GM18511 (cell line): ENCODE measurements at regions not wholly inside any gene's neighbourhood (a gene's known extent, or its start where the extent isn't known, plus 50 kb on each side); places are given as distances from the start of the nearest gene placed in this dataset.
A peak's percentile ranks its signal among the peaks of the same experiment; 100 is the strongest.
"Not testable (repeated sequence)": the region's sequence is repeated elsewhere in the genome, so short reads cannot be mapped to it uniquely, and the experiment has no call there.

Experiments
- ATAC-seq: cut with Tn5 transposase; IDR thresholded peaks from one replicate; pipeline ENCODE4 v1.9.1; 2021; ENCODE audit warnings: mild to moderate bottlenecking, moderate library complexity; ENCODE audit not compliant: unreplicated experiment

DNA sequence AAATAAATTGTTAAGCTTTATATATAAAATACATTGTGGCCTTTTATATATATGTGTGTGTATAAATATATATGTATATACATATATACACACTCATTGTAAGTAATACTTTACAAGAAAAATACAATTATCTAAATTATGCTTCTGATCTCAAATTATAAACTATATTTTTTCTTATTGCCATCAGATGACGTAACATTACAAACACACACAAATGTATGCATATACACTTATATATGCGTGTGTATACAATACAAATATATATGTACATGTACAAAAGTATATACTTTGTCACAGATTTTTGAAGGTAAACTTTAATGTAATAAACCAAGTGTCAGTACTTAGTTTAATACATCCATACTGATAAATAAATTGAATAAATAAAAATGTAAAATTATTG lies 278.9 kb upstream of the LMO3 start:
- no peak for ATAC-seq

DNA sequence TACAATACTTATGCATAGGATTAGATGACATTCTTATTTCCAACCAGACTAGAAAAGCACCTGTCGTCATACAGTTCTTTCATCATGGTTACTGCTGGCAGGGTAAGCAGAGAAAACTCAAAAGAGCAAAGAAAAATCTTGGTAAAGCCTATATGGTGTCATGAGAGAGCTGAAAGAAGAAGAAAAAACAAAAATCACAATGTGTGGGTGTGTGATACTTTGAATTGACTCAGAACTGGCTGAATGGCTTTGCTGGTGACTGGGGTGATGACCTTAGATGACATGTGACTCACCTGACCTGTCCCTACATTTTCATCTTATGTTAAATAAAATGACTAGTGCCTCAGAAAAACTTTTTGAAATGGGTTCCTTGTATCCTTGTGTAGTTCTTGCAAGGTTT lies 278.1 kb upstream of the LMO3 start:
- peak; percentile 86 for ATAC-seq

DNA sequence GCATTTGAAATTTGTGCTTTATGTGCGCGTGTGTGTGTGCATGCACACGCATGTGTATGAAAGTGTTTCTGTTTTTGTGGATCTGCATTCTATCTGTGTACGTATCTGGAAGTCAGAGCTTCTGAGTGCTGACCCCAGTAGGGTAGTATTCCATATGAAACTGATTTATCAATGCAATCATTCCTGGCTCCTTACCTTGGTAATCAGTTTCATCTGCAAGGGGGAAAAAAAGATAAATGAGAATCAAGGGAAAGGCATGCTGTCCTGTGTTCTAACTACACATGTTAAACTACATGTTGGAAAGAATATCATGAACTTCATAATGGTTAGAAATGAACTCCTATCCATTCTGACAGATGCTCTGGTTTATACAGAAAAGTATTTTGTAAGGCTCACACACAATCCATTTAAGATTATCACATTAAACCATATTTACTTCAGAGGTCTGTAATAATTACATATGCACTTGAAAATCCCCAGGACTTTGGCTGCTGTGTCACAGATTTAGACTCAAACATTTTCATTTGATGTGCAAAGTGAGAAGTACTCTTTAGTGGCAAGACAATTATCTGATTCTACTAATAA lies 276.1 kb upstream of the LMO3 start:
- no peak for ATAC-seq

DNA sequence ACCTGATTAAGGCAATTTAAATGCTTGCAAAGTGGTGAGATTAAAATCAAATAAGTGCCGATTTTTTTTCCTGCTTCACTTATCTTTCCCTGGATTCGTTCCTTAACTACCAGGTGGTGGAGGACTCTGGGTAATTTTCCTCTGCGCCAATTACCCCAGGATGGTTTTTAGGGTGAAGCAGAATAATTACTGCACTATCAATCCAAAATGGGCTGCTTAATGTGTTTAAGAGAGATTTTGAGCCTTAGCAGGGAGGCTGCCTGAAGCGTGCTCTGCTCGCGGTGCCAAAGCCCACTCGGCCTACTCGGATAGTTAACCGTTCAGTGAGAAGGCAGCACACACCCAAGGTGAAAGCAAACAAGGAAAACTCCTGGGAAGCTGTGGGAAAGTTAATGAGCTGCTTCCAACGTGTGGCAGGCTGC lies 274.9 kb upstream of the LMO3 start:
- ATAC-seq, result no peak

DNA sequence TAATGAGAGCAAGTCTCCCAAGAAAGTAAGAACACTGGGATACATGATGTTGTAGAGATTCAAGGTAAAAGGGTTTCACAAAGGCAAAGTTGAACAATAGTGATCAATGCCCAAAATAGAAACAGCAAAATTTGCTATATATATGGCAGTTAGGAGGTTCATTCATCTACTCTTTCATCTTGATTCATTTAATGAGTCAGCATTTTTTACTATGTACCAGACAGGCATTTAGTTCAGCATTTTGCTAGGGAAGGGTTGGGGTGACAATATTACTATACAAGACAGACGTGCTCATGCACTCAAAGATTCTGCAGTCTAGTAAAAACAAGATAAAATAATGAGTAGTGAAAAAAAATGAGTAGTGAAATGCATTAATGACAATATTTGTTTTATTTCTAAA lies 264.9 kb upstream of the LMO3 start:
- ATAC-seq, result no peak

DNA sequence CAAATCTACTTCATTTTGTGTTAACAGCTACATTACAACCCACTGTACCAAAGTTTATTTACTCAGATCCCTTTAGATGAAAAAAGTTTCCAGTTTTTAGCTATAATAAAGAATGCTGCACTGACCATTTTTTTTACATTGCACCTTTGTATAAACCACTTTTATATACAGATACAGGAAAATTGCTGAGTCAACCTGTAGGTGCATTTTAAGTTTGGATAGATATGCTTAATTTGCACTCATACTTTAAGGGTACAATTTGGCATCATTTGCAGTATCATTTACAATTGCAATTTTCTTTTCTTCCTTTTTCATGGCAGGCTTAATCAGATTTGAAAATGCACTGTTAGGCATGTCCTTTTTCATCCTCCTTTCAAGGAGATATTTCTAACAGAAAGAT lies 257.8 kb upstream of the LMO3 start:
- ATAC-seq, result no peak

DNA sequence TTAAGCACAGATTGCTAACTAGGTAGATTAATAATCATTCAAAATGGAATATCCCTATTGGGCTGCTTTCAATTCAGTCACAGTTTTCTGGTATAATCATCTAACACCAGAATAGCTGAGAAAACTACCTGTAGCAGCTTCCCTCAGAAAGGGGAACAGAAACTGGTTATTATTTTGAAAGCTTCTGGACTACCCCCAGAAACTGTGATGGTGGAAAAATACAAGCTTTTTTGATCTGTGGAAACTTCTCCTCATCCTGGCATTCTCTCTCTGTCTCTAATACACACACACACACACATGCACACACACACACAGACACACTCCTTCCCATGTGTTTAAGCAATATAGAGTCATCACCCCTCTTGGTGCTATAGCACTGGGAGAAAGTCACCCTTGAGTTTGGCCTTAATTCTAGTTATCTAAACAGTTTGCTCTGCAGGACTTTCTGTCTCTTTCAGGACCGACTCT lies 251.5 kb upstream of the LMO3 start:
- ATAC-seq, result peak; percentile 97

DNA sequence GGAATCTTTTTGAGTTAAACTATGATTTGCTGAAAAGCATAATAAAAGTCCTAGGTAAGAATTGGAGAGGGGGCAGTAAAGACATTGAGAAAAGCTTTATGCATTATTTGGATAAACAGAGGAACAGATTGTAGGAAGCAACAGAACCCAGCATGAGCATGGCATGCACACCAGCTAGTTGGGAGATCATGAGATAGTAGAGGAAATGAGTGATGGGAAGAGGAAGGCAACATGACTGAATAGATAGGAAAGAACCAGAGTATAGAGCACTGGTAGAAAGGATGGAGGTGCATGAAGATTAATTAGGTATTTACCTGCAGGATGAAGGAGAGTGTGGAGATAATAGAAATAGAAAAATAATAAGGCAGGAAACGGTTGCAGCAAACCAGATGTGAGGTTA lies 248.5 kb upstream of the LMO3 start:
- no peak for ATAC-seq

DNA sequence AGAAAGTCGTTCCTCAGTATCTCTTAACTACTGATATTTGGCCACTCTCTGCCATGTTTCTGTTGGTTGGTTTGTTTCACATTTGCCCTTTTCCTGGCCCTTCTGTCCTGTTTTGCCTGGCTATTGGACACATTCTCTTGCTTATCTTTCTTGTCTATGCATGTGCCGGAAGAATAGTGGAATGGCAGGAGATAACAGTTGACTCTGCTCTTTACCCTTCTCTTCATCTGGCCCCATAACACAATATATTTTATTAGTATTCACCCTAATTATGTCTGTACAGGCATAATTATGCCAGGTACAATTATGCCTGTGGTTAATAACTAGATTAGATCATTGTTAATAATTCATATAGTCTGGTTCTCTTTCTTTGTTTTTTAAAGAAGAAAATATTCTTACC lies 243.5 kb upstream of the LMO3 start:
- no peak for ATAC-seq

DNA sequence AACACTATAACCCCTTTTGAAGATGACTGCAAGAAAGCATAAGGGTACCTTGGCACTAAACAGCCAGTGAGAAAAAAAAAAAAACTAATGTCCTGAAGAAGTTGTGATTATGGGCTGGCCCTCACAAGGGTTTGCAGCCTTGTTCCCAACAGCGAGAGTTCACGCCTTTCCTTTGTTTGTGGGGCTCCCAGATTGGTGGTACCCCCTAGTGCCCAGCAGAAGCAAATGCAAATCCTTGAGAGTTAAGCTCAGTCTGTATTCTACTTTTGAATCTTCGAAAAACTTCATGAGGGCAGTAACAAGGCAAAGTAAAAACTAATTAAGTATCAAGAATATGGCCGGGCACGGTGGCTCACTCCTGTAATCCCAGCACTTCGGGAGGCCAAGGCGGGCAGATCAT lies 238.9 kb upstream of the LMO3 start:
- ATAC-seq, result no peak

DNA sequence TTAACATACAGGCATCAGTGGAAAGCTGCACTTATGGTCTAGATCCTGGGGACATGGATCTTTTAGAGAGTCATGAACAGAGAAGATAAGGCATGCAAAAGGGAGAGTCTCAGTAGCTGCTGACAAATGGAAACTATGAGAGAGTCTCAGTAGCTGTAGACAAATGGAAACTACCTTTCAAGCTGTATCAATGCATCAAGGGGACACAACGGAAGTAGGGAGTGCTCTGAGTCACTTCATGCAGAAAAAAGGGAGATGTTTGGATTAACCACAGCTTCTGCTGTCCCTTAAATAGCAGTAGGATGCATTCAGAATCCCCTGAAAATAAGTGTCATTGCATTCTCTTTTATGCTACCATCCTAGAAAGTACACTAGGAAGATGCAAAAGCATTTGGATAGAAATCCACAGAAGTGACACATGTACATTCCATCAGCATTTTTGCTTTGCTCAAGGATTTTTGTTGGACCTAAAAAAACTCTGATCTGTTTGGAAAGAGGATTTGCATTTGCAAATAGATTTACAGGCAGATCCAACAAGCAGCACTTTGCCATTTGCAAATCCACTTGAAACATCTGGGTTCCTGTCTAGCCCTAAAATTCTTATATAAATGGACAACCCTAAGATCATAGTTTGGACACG lies 227.5 kb upstream of the LMO3 start:
- ATAC-seq, result peak; percentile 97

DNA sequence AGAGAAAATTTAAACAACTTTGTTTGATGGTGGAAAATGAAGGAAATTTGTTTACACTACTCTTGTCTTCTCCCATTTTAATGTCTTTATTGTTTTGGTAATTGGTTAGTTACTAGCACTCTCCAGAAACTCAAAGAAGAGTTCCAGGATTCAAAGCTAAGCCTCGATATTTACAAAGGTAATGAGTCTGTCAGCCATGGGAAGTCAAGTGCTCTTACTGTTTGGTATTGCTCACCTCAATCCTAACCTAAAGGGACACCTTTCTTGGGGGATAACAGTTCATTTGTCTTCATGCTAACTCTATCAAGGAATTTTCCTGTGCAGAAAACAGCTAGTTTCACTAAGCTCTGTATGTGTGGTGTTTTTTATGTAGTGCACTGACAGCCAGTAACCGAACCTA lies 222.9 kb upstream of the LMO3 start:
- ATAC-seq, result no peak

DNA sequence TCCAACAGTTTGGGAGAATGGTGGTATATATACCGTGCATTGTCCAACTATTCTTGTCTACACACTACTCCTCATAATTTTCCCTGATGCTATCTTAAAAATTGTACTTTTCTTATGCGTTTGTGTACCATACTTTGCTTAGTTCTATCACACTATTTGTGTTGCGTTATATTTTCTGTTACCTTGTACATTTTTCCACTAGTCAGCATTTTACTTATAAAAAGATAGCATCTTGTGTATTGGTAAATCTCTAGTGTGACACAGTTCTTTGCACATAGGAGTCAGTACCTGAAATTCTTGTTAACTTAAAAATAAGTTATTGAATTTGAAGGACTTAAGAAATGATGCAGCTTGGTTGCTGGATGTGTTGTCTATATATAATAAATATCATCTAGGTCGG lies 201.8 kb upstream of the LMO3 start:
- no peak for ATAC-seq

DNA sequence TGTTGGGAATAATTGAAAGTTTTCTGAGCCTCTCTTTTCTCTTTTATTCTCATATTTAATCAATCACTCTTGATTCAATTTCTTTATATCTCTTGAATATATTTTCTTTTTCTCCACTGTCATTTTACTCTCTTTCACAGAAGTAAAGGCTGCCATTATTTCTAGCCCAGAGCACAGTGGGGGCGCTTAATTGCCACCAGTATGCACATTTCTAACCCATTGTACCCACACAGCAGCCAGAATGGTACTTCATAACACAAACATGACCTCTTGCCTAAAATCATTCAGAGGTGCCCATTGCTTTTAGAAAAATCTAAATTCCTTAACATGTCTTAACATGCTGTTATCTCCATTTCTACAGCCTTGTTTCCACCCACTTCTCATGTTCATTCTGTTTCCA lies 190.2 kb upstream of the LMO3 start:
- no peak for ATAC-seq

DNA sequence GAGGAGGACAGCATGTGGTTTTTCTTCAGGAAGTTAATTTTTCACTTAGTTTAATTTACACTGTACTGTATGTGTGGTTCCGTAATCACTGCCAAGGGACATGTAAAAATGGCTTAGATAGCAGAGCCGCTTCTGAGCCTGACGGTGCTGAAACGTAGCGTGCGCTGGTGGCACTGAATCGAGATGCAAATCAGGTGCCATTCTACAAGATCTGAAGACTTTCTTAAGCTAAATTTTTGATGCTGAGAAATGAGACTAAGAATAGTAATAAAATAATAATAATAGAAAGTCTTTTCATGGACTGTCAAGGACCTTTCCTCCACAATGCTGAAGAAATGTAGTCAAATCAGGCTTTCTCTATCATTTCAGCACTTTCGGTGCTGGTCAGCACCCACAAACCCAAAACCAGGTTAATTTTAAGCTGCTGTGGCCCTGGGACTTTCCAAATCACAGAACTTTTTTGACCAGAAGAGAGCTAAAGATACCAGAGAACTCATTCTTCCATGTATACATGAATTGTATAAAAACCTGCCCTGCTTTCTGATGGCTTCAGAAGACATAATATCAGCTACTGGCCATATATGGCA lies 183.3 kb upstream of the LMO3 start:
- peak; percentile 83 for ATAC-seq

DNA sequence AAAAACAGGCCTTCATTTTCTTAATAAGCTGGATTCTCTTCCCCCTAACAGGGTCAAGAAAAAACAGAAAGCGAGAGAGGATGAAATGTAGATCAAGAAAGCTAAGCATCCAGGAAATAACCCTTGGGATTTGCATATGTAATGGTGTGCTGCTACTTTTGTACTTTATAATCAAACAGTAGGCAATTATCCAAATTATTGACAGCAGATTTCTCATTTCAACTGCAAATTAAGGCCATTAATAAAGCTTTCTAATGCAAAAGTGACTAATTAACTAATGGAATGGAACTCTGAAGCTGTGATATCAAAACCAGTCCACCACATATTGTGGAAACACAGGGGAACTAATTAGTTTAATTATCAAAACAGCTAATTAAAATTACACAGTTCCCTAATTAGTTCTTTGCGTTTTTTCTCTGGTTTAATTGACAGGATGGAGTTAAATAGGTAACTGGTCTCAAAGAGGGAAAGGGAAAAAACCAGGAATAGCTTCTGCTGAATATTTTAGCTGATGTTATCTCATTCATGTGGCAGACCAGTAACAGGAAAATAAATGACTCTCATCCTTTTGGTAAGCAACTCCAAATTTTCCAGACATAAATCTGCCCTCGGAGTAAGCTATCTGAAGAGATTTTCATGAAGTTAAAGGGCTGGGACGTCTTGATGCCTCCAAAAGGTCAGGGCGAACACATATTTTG lies 182.7 kb upstream of the LMO3 start:
- no peak for ATAC-seq

DNA sequence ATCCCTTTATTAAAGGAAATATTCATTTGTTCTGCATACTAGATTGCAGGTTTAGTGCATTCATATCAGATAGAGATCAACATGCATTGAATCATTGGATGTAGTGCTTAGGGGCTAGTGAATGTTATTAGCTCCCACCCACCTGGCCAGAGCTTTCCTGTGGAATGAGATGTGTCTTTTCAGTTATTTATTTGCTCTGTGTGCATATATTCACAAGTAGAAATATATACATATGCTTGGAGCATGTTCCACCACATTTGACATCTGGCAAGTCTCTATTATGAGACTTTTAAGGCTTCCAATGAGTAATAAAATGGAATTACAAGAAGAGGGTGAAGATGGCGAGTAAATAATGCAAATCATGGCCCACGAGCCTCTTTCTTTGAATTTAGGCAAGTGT lies 180.0 kb upstream of the LMO3 start:
- no peak for ATAC-seq

DNA sequence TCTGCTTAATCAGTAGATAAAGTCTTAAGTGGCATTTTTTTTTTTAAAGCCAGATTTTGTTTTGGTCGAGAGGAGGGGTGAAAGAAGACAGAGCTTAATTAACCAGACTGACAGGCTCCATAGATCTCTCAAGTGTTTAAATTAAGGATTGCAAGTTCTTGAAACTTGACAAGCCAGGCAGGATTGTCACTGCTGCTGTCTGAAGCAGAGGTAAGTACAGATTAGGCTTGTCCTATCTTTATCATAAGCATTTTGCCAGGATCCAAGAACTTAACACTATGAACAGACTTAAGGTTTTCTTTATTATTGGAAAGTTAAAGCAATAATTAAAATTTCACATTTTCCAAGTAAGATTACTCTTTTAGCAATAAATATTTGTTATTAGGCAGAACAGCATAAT lies 179.6 kb upstream of the LMO3 start:
- no peak for ATAC-seq

DNA sequence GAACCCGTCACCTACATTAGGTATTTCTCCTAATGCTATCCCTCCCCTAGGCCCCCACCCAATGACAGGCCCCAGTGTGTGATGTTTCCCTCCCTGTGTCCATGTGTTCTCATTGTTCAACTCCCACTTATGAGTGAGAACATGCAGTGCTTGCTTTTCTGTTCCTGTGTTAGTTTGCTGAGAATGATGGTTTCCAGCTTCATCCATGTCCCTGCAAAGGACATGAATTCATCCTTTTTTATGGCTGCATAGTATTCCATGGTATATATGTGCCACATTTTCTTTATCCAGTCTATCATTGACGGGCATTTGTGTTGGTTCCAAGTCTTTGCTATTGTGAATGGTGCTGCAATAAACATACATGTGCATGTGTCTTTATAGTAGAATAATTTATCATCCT lies 163.2 kb upstream of the LMO3 start:
- ATAC-seq, result not testable (repeated sequence)

DNA sequence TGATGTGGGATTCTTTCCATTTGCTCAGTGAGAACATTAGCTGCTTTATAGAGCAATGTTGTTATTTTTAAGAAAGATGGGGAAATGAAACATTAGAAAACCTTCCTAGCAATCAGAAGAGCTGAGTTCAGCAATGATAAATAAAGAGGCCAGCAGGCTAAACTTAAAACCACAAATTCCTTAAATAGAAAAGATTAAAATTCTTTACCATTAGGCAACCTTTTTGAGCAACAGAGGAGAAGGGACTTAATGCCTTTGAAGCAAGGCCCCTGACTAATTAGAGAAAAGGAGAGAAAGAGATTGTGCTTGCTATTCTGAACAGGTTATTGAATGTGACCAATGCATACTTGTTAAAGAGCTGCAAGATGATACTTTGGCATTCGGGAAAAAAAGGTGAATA lies 160.8 kb upstream of the LMO3 start:
- no peak for ATAC-seq

DNA sequence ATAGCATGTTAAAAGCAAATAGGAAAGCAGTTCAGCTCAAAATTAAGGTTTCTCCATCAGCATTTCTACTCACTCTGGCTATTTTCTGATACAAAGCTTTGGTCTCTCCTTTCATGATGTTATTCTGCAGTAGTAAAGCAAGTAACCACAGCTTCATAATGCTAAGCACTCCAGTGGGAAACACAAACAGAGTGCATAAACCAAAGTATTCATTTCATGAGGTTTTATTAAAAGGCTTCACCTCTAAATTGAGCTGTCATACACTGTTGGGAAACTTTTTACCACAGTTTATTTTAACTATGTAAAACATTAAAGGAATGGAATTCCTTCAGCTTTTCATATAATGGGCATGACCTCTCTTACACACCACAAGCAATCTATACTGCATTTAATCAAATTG lies 157.9 kb upstream of the LMO3 start:
- no peak for ATAC-seq
